GM18867 (cell line): ENCODE measurements at regions not wholly inside any gene's neighbourhood (a gene's known extent, or its start where the extent isn't known, plus 50 kb on each side); places are given as distances from the start of the nearest gene placed in this dataset.

Source experiments
- ATAC-seq: cut with Tn5 transposase; IDR thresholded peaks from one replicate; pipeline ENCODE4 v1.9.1; 2021; ENCODE audit warnings: mild to moderate bottlenecking, moderate library complexity; ENCODE audit not compliant: unreplicated experiment

GRCh38 chr9:88326936-88327335 lies 61.3 kb upstream of the SPIN1 start:
- ATAC-seq: no peak

- ATAC-seq: no peak
Measured at GRCh38 chr9:88326015-88326414, 62.2 kb upstream of the SPIN1 start.

GRCh38 chr9:88322906-88323566 lies 65.2 kb upstream of the SPIN1 start:
- ATAC-seq: no peak

- no peak for ATAC-seq
Measured at GRCh38 chr9:88321764-88322163, 66.5 kb upstream of the SPIN1 start.

GRCh38 chr9:88320748-88321415 lies 67.4 kb upstream of the SPIN1 start:
- no peak for ATAC-seq

GRCh38 chr9:88319936-88320747 lies 68.1 kb upstream of the SPIN1 start:
- ATAC-seq: no peak

GRCh38 chr9:88313364-88314220 lies 74.7 kb upstream of the SPIN1 start:
- no peak for ATAC-seq

- no peak for ATAC-seq
Measured at GRCh38 chr9:88312517-88313103, 75.6 kb upstream of the SPIN1 start.

GRCh38 chr9:88312045-88312444 lies 76.2 kb upstream of the SPIN1 start:
- no peak for ATAC-seq

- no peak for ATAC-seq
Measured at GRCh38 chr9:88310310-88310980, 77.8 kb upstream of the SPIN1 start.

- ATAC-seq: no peak
Measured at GRCh38 chr9:88308831-88309560, 79.2 kb upstream of the SPIN1 start.

- no peak for ATAC-seq
Measured at GRCh38 chr9:88307136-88307535, 81.1 kb upstream of the SPIN1 start.

GRCh38 chr9:88303721-88304451 lies 84.4 kb upstream of the SPIN1 start:
- peak; percentile 93 for ATAC-seq

- ATAC-seq: no peak
Measured at GRCh38 chr9:88302579-88303324, 85.5 kb upstream of the SPIN1 start.

- ATAC-seq: no peak
Measured at GRCh38 chr9:88300556-88300955, 87.7 kb upstream of the SPIN1 start.

- ATAC-seq: no peak
Measured at GRCh38 chr9:88291856-88292255, 96.4 kb upstream of the SPIN1 start.

GRCh38 chr9:88291056-88291455 lies 97.2 kb upstream of the SPIN1 start:
- no peak for ATAC-seq

GRCh38 chr9:88289532-88289931 lies 98.7 kb upstream of the SPIN1 start:
- no peak for ATAC-seq
